Fibroblast of gingiva (primary cell): ENCODE measurements at regions not wholly inside any gene's neighbourhood (a gene's known extent, or its start where the extent isn't known, plus 50 kb on each side); places are given as distances from the start of the nearest gene placed in this dataset.

Experiments
- DNase-seq: peaks from one replicate; pipeline ENCODE4 v3.0.0-alpha.2; 2011; ENCODE audit warnings: low read depth

- DNase-seq: no peak
These were observed 836.1 kb upstream of the KCND2 start for GRCh38 chr7:119436882-119437281.

GRCh38 chr7:119438315-119438714 is 834.7 kb upstream of the KCND2 start:
- DNase-seq: no peak

GRCh38 chr7:119439192-119439591 is 833.8 kb upstream of the KCND2 start:
- no peak for DNase-seq

GRCh38 chr7:119452401-119452800 is 820.6 kb upstream of the KCND2 start:
- DNase-seq: no peak

GRCh38 chr7:119465798-119466305 is 807.1 kb upstream of the KCND2 start:
- no peak for DNase-seq

- DNase-seq: no peak
These were observed 800.5 kb upstream of the KCND2 start for GRCh38 chr7:119472408-119473038.

- DNase-seq: peak; percentile 12
These were observed 790.8 kb upstream of the KCND2 start for GRCh38 chr7:119482209-119482608.

- no peak for DNase-seq
These were observed 790.3 kb upstream of the KCND2 start for GRCh38 chr7:119482671-119483070.

GRCh38 chr7:119483364-119483763 is 789.6 kb upstream of the KCND2 start:
- no peak for DNase-seq

- DNase-seq: peak; percentile 2
These were observed 758.6 kb upstream of the KCND2 start for GRCh38 chr7:119514326-119514725.

- DNase-seq: no peak
These were observed 757.8 kb upstream of the KCND2 start for GRCh38 chr7:119515214-119515613.

- DNase-seq: no peak
These were observed 757.0 kb upstream of the KCND2 start for GRCh38 chr7:119515962-119516361.

- DNase-seq: no peak
These were observed 750.7 kb upstream of the KCND2 start for GRCh38 chr7:119522263-119522662.

- DNase-seq: no peak
These were observed 750.3 kb upstream of the KCND2 start for GRCh38 chr7:119522698-119523097.

GRCh38 chr7:119545118-119545517 is 727.9 kb upstream of the KCND2 start:
- peak; percentile 12 for DNase-seq

GRCh38 chr7:119555788-119556187 is 717.2 kb upstream of the KCND2 start:
- DNase-seq: no peak

- DNase-seq: no peak
These were observed 716.5 kb upstream of the KCND2 start for GRCh38 chr7:119556436-119556835.

- no peak for DNase-seq
These were observed 711.2 kb upstream of the KCND2 start for GRCh38 chr7:119561751-119562150.

GRCh38 chr7:119562839-119563238 is 710.1 kb upstream of the KCND2 start:
- no peak for DNase-seq

- DNase-seq: no peak
These were observed 701.3 kb upstream of the KCND2 start for GRCh38 chr7:119571666-119572065.

GRCh38 chr7:119572132-119572531 is 700.8 kb upstream of the KCND2 start:
- DNase-seq: no peak

GRCh38 chr7:119572541-119572940 is 700.4 kb upstream of the KCND2 start:
- DNase-seq: no peak

GRCh38 chr7:119578116-119578515 is 694.9 kb upstream of the KCND2 start:
- no peak for DNase-seq

- no peak for DNase-seq
These were observed 678.0 kb upstream of the KCND2 start for GRCh38 chr7:119594956-119595355.
